ENCODE measurements at regions not wholly inside any gene's neighbourhood (a gene's known extent, or its start where the extent isn't known, plus 50 kb on each side); places are given as distances from the start of the nearest gene placed in this dataset.
"Not testable (repeated sequence)": the region's sequence is repeated elsewhere in the genome, so short reads cannot be mapped to it uniquely, and the experiment has no call there.

DNA sequence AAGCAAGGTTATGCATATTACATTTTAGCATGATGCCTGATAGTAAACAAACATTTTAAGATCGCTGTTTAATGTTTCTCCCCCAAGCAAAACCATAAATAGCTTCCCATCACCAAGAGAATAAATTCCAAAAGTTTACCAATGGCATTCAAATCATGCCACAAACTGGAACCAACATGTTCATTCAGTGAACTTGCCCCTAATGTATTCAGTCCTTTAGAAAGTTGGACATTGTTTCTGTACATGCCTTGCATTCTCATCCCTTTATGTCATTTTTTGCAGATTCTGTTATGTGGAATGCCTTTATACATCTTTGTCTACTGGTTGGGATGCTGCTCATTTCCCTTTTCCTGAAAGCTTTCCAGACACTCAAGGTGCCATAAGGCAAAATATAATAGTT is 105.5 kb downstream of the PYDC2 start:
- DNase-seq (ENCODE audit: low read depth, low spot score), result no peak
- no peak overlapping the region for H3K4me3 ChIP-seq (ENCODE audit: low read depth, low read length)
- TF ChIP-seq, protein P1, sequence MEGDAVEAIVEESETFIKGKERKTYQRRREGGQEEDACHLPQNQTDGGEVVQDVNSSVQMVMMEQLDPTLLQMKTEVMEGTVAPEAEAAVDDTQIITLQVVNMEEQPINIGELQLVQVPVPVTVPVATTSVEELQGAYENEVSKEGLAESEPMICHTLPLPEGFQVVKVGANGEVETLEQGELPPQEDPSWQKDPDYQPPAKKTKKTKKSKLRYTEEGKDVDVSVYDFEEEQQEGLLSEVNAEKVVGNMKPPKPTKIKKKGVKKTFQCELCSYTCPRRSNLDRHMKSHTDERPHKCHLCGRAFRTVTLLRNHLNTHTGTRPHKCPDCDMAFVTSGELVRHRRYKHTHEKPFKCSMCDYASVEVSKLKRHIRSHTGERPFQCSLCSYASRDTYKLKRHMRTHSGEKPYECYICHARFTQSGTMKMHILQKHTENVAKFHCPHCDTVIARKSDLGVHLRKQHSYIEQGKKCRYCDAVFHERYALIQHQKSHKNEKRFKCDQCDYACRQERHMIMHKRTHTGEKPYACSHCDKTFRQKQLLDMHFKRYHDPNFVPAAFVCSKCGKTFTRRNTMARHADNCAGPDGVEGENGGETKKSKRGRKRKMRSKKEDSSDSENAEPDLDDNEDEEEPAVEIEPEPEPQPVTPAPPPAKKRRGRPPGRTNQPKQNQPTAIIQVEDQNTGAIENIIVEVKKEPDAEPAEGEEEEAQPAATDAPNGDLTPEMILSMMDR (IDR thresholded peaks at IDR 0.05; ENCODE audit: insufficient read depth, low read length, missing control alignments), result no peak
- ChIA-PET POLR2A (no interaction called here), CTCF (no interaction called here)

GRCh38 chr3:191568206-191568605 is 107.2 kb downstream of the PYDC2 start:
- TF ChIP-seq, protein P1 (IDR thresholded peaks at IDR 0.05; ENCODE audit: insufficient read depth, low read length, missing control alignments), result no peak
- DNase-seq (ENCODE audit: low read depth, low spot score), result no peak
- ChIA-PET POLR2A (no interaction called here), CTCF (no interaction called here)
- H3K4me3 ChIP-seq (ENCODE audit: low read depth, low read length), result no peak overlapping the region

GRCh38 chr3:191592105-191592504 is 131.1 kb downstream of the PYDC2 start:
- no peak overlapping the region for H3K4me3 ChIP-seq (ENCODE audit: low read depth, low read length)
- TF ChIP-seq, protein P1 (IDR thresholded peaks at IDR 0.05; ENCODE audit: insufficient read depth, low read length, missing control alignments), result no peak
- POLR2A ChIA-PET, result no interaction called here
- DNase-seq (ENCODE audit: low read depth, low spot score), result no peak
- CTCF ChIA-PET, result no interaction called here

- DNase-seq (ENCODE audit: low read depth, low spot score), result no peak
- H3K4me3 ChIP-seq (ENCODE audit: low read depth, low read length), result no peak overlapping the region
- ChIA-PET POLR2A (no interaction called here), CTCF (no interaction called here)
- TF ChIP-seq, protein P1 (IDR thresholded peaks at IDR 0.05; ENCODE audit: insufficient read depth, low read length, missing control alignments), result no peak
Observed at GRCh38 chr3:191593486-191593885, 132.5 kb downstream of the PYDC2 start.

- DNase-seq (ENCODE audit: low read depth, low spot score), result not testable (repeated sequence)
Observed at GRCh38 chr3:191615511-191615910, 154.5 kb downstream of the PYDC2 start.

GRCh38 chr3:191624299-191624698 is 163.3 kb downstream of the PYDC2 start:
- TF ChIP-seq, protein P1 (IDR thresholded peaks at IDR 0.05; ENCODE audit: insufficient read depth, low read length, missing control alignments), result no peak
- ChIA-PET CTCF (no interaction called here), POLR2A (no interaction called here)
- H3K4me3 ChIP-seq (ENCODE audit: low read depth, low read length), result no peak overlapping the region
- no peak for DNase-seq (ENCODE audit: low read depth, low spot score)

More at GRCh38 chr3:191615511-191615910, 154.5 kb downstream of the PYDC2 start:
- H3K4me3 ChIP-seq (ENCODE audit: low read depth, low read length); CTCF ChIA-PET; POLR2A ChIA-PET: not testable (repeated sequence)

GRCh38 chr3:191627064-191627463 is 166.1 kb downstream of the PYDC2 start:
- ChIA-PET CTCF (no interaction called here), POLR2A (no interaction called here)
- TF ChIP-seq, protein P1 (IDR thresholded peaks at IDR 0.05; ENCODE audit: insufficient read depth, low read length, missing control alignments), result no peak
- DNase-seq (ENCODE audit: low read depth, low spot score), result no peak
- H3K4me3 ChIP-seq (ENCODE audit: low read depth, low read length), result no peak overlapping the region
